Left ventricle myocardium inferior (tissue), 1 donor: ENCODE measurements at regions not wholly inside any gene's neighbourhood (a gene's known extent, or its start where the extent isn't known, plus 50 kb on each side); places are given as distances from the start of the nearest gene placed in this dataset.

Experiments used
- DNase-seq: peaks from one replicate; pipeline ENCODE4 v3.0.0-alpha.2; 2020
- H3K27ac ChIP-seq: fragments of 200-600 bp; replicated peaks from 2 replicates; pipeline ENCODE4 v1.8.0; 2021
- H3K27me3 ChIP-seq: fragments of 200-600 bp; 2 replicates; pipeline ENCODE4 v1.8.0; 2021; ENCODE audit warnings: low read depth
- H3K36me3 ChIP-seq: fragments of 200-600 bp; 2 replicates; pipeline ENCODE4 v1.8.0; 2021
- H3K4me1 ChIP-seq: fragments of 200-600 bp; 2 replicates; pipeline ENCODE4 v1.8.0; 2021
- H3K4me3 ChIP-seq: fragments of 200-600 bp; 2 replicates; pipeline ENCODE4 v1.8.0; 2021; ENCODE audit warnings: mild to moderate bottlenecking, moderate library complexity
- H3K9me3 ChIP-seq: fragments of 200-600 bp; replicated peaks from 2 replicates; pipeline ENCODE4 v1.8.0; 2021
- intact Hi-C: fragments of 100-400 bp; cut with micrococcal nuclease; formaldehyde crosslinking; loops from one replicate; pipeline ENCODE4 v1.11.0; 2022
- TF ChIP-seq, protein P1 (sequence below): fragments of 200-600 bp; IDR thresholded peaks from 2 replicates; pipeline ENCODE4 v1.8.0; 2021; ENCODE audit warnings: antibody characterized with exemption, mild to moderate bottlenecking, borderline replicate concordance
- donor health status: DM: no; HTN: yes; CAD: no; lungs with severe emphysema.

DNA sequence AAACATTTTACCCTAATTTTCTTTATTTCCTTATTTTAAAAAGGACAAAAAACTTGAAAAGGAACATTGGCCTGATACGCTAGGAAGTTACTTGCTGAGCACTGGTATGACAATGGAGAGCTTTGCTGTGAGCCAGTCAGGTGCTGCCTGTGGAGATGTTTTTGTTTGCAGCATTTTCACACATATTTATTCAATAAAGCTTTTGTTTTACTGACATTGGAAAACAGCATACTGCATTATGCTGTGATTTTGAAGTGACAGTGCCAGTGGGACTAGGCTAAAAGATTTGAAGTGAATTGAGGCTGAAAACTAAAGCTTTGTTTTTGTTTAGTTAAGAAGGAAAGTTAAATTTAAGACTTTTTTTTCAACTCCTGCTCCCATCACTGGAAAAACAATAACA lies 470.7 kb upstream of the ZEB2 start:
- intact Hi-C loops, result no loop called here
- Histone ChIP-seq H3K27ac (no peak overlapping the region), H3K36me3 (no peaks in the 10 kb centered on the region), H3K9me3 (peaks cover 11% of the 10 kb centered on the region), H3K4me3 (no peak overlapping the region), H3K27me3 (no peaks in the 10 kb centered on the region), H3K4me1 (no peaks in the 10 kb centered on the region)
- DNase-seq, result no peak
- TF ChIP-seq, protein P1, sequence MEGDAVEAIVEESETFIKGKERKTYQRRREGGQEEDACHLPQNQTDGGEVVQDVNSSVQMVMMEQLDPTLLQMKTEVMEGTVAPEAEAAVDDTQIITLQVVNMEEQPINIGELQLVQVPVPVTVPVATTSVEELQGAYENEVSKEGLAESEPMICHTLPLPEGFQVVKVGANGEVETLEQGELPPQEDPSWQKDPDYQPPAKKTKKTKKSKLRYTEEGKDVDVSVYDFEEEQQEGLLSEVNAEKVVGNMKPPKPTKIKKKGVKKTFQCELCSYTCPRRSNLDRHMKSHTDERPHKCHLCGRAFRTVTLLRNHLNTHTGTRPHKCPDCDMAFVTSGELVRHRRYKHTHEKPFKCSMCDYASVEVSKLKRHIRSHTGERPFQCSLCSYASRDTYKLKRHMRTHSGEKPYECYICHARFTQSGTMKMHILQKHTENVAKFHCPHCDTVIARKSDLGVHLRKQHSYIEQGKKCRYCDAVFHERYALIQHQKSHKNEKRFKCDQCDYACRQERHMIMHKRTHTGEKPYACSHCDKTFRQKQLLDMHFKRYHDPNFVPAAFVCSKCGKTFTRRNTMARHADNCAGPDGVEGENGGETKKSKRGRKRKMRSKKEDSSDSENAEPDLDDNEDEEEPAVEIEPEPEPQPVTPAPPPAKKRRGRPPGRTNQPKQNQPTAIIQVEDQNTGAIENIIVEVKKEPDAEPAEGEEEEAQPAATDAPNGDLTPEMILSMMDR, result no peak

- Histone ChIP-seq H3K36me3 (no peaks in the 10 kb centered on the region), H3K27me3 (no peaks in the 10 kb centered on the region), H3K4me1 (no peaks in the 10 kb centered on the region), H3K27ac (no peak overlapping the region), H3K4me3 (no peak overlapping the region), H3K9me3 (peaks cover 18% of the 10 kb centered on the region)
- DNase-seq, result no peak
- intact Hi-C loops, result no loop called here
- TF ChIP-seq, protein P1, result no peak
Observed at GRCh38 chr2:144989579-144990270, 469.8 kb upstream of the ZEB2 start.

DNA sequence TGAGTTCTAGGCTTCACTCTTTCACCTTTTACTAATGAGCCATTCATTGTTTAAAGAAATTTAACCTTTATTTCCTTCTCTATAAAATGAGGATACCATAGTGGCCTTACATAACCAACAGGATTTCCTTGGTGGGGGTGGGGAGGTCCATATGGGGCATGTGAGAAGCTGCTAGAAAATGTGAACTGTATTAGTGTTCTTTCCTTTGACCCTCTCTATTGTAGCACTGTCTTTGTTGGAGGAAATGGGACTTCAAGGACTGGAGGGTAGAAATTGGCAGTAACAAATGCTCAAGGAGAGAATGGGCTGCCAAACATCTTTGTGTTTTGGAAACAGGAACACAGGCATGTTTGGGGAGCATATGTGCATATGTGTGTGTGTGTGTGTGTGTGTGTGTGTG lies 468.7 kb upstream of the ZEB2 start:
- Histone ChIP-seq H3K9me3 (peaks cover 18% of the 10 kb centered on the region), H3K36me3 (no peaks in the 10 kb centered on the region), H3K27me3 (no peaks in the 10 kb centered on the region), H3K4me3 (no peak overlapping the region), H3K27ac (no peak overlapping the region), H3K4me1 (no peaks in the 10 kb centered on the region)
- TF ChIP-seq, protein P1, result no peak
- DNase-seq, result no peak
- intact Hi-C loops, result no loop called here

GRCh38 chr2:144986691-144987090 lies 466.8 kb upstream of the ZEB2 start:
- DNase-seq, result no peak
- Histone ChIP-seq H3K4me1 (no peaks in the 10 kb centered on the region), H3K4me3 (no peak overlapping the region), H3K27ac (no peak overlapping the region), H3K27me3 (no peaks in the 10 kb centered on the region), H3K36me3 (no peaks in the 10 kb centered on the region), H3K9me3 (peaks cover 18% of the 10 kb centered on the region)
- TF ChIP-seq, protein P1, result no peak
- intact Hi-C loops, result no loop called here

- Histone ChIP-seq H3K4me1 (no peaks in the 10 kb centered on the region), H3K27ac (no peak overlapping the region), H3K27me3 (no peaks in the 10 kb centered on the region), H3K36me3 (no peaks in the 10 kb centered on the region), H3K9me3 (peaks cover 18% of the 10 kb centered on the region), H3K4me3 (no peak overlapping the region)
- intact Hi-C loops, result no loop called here
- no peak for DNase-seq
- TF ChIP-seq, protein P1, result no peak
Observed at GRCh38 chr2:144984038-144984437, 464.1 kb upstream of the ZEB2 start.
